BE2C (cell line): ENCODE measurements at regions not wholly inside any gene's neighbourhood (a gene's known extent, or its start where the extent isn't known, plus 50 kb on each side); places are given as distances from the start of the nearest gene placed in this dataset.

ENCODE experiments used
- DNase-seq: peaks from one replicate; pipeline ENCODE4 v3.0.0-alpha.2; 2020
- H3K27me3 ChIP-seq: fragments of 250-450 bp; sonication (Bioruptor Pico); 2 replicates; pipeline ENCODE4 v1.5.1; 2020; ENCODE audit warnings: mild to moderate bottlenecking
- H3K36me3 ChIP-seq: fragments of 250-450 bp; sonication (Bioruptor Pico); 2 replicates; pipeline ENCODE4 v1.5.1; 2020; ENCODE audit warnings: mild to moderate bottlenecking
- H3K4me1 ChIP-seq: fragments of 250-450 bp; sonication (Bioruptor Pico); 2 replicates; pipeline ENCODE4 v1.5.1; 2020
- H3K4me3 ChIP-seq: 2 replicates; pipeline ENCODE4 v1.5.1; 2011; ENCODE audit warnings: low read depth, low read length
- H3K9me3 ChIP-seq: fragments of 250-450 bp; sonication (Bioruptor Pico); 2 replicates; pipeline ENCODE4 v1.5.1; 2020
- TF ChIP-seq, protein P1 (sequence below): IDR thresholded peaks from 2 replicates; pipeline ENCODE4 v1.5.1; 2012; ENCODE audit warnings: mild to moderate bottlenecking, low read depth, low read length

DNA sequence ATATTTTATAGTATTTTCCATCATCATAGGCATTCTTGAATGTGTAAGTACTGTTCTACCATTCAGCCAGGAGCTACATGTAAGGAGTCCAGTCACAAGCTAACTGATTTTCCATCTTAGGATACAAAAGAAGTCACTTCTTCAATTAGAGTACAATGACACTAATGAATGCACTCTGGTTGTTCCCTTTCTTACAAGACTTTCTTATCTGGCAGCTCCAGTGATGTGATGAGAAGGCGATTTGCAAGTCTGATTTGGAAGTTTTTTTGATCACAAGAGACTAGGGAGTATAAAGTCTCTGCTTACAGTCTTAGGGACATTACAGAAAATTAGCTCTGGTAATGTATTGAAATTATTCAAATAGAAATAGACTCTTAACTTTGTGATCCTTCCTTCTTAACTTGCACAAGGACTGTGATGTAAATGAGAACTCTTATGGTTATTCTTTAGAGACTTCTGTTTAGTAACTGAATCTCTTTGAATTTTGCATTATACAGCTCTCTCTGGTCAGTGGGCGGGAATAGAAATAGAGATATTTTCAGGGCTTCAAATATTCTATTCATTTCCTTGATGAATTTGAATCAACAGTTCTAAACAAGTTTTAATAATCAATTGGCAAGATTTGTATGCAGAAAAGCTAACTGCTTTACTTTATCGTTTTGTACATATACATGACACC is 130.4 kb upstream of the CDH6 start:
- no peaks in the 10 kb centered on the region for H3K4me1 ChIP-seq
- no peaks in the 10 kb centered on the region for H3K27me3 ChIP-seq
- no peak overlapping the region for H3K4me3 ChIP-seq
- H3K36me3 ChIP-seq: no peaks in the 10 kb centered on the region
- no peak for DNase-seq
- TF ChIP-seq, protein P1, sequence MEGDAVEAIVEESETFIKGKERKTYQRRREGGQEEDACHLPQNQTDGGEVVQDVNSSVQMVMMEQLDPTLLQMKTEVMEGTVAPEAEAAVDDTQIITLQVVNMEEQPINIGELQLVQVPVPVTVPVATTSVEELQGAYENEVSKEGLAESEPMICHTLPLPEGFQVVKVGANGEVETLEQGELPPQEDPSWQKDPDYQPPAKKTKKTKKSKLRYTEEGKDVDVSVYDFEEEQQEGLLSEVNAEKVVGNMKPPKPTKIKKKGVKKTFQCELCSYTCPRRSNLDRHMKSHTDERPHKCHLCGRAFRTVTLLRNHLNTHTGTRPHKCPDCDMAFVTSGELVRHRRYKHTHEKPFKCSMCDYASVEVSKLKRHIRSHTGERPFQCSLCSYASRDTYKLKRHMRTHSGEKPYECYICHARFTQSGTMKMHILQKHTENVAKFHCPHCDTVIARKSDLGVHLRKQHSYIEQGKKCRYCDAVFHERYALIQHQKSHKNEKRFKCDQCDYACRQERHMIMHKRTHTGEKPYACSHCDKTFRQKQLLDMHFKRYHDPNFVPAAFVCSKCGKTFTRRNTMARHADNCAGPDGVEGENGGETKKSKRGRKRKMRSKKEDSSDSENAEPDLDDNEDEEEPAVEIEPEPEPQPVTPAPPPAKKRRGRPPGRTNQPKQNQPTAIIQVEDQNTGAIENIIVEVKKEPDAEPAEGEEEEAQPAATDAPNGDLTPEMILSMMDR: no peak
- no peaks in the 10 kb centered on the region for H3K9me3 ChIP-seq

DNA sequence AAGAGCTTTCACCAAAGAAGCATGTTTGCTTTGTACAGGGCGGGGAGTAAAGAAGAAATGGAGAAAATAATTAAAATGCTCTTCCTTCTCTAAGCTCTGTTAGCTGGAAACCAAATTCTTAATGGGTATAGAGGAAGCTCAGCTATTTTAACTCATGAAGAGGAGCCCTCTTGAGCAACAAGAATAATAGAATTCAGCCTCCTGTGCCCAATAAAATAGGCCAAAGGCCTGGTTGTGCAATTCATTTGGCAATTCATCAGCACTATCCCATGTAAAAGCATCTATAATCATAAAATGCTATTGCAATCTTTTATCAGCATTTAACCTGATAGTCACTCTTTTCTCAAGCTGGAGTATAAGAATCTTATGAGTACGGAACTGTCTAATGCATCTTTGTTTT is 133.6 kb upstream of the CDH6 start:
- Histone ChIP-seq H3K9me3 (no peaks in the 10 kb centered on the region), H3K4me3 (no peak overlapping the region), H3K27me3 (no peaks in the 10 kb centered on the region), H3K4me1 (no peaks in the 10 kb centered on the region), H3K36me3 (no peaks in the 10 kb centered on the region)
- TF ChIP-seq, protein P1: no peak
- no peak for DNase-seq

DNA sequence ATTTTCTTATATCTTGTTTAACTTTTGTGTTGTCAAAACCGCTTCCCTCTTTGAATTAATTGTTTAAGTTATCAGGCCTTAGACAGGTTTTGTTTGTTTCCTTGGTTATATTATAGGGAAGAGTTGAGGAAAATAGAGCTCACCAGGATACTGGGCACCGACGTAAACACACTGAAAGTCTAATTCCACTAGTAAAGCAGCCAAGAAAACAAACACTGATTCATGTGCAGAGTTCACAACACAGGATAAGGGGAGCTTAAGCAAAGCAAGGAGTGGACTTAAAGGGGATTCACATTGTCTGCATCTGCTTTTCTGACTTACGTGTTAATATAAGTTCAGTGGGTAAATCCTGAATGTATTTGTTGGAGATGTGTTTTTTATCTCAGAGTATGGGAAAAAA is 139.0 kb upstream of the CDH6 start:
- no peak for DNase-seq
- TF ChIP-seq, protein P1: no peak

DNA sequence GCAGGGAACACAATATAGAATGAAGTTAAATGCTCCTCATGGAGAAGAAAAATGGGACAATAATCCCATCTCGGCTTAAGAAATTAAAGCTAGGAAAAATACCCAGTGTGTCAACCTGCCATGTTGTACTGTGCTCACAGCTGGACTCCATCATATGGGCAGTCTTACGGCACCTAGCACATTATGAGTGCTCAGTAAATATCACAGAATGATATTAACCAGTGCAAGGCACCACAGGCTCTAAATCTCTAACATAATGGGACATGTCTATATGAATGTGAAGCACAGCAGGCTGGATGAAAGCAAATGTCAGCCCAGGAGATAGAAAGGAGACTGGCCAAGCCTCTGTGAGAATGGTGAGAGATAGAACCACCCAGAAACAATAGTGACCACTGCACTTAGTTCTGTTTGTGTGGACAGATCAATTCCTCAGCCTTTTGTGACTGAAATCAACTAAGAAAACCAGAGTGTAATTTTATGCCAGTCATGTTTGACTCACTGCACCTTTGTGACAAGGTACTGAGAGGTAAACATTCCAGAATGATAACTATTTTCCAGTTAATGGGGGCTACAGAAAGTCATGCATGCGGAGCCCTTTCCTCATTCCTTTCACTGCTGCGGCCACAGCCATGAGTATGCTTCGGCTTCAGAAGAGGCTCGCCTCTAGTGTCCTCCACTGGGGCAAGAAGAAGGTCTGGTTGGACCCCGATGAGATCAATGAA is 140.4 kb upstream of the CDH6 start:
- no peak overlapping the region for H3K4me3 ChIP-seq
- H3K9me3 ChIP-seq: no peaks in the 10 kb centered on the region
- H3K36me3 ChIP-seq: no peaks in the 10 kb centered on the region
- DNase-seq: no peak
- TF ChIP-seq, protein P1: no peak
- H3K4me1 ChIP-seq: 0 out of 2 replicates have a peak, but pooled peaks cover 6% of the 10 kb centered on the region
- H3K27me3 ChIP-seq: no peaks in the 10 kb centered on the region

More for the DNA sequence above, 139.0 kb upstream of the CDH6 start:
- no peak overlapping the region for H3K4me3 ChIP-seq
- H3K36me3 ChIP-seq: no peaks in the 10 kb centered on the region
- no peaks in the 10 kb centered on the region for H3K9me3 ChIP-seq
- 0 out of 2 replicates have a peak, but pooled peaks cover 6% of the 10 kb centered on the region for H3K4me1 ChIP-seq
- no peaks in the 10 kb centered on the region for H3K27me3 ChIP-seq

DNA sequence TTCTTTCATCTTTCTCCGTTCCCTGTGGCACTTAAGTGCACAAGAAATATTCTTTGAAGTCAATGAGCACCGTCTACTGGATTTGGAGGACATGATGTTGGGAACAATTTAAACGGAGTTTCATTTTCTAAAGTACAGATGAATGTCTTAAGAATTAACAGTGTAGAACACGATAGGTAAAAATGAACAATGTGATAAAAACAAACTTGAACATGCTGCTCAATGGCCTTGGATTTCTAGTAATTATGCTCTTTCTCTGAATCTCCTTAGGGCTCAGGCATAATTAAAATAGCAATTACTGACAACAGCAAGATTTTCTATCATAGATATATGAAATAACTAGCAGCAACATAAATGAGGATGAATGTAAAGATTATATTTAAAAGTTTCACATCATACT is 142.2 kb upstream of the CDH6 start:
- TF ChIP-seq, protein P1: no peak
- H3K27me3 ChIP-seq: no peaks in the 10 kb centered on the region
- no peaks in the 10 kb centered on the region for H3K36me3 ChIP-seq
- H3K9me3 ChIP-seq: no peaks in the 10 kb centered on the region
- DNase-seq: no peak
- 0 out of 2 replicates have a peak, but pooled peaks cover 6% of the 10 kb centered on the region for H3K4me1 ChIP-seq
- no peak overlapping the region for H3K4me3 ChIP-seq
